ENCODE measurements at regions not wholly inside any gene's neighbourhood (a gene's known extent, or its start where the extent isn't known, plus 50 kb on each side); places are given as distances from the start of the nearest gene placed in this dataset.

- no peak overlapping the region for H3K27ac ChIP-seq
- no peak for DNase-seq (ENCODE audit: low read depth in 1 of 2, low spot score in 1 of 2)
- no peaks in the 10 kb centered on the region for H3K9me3 ChIP-seq (ENCODE audit: low read depth)
- H3K27me3 ChIP-seq: no peaks in the 10 kb centered on the region
- H3K4me3 ChIP-seq: no peak overlapping the region
- H3K4me1 ChIP-seq (ENCODE audit: low read depth): no peaks in the 10 kb centered on the region
- no peaks in the 10 kb centered on the region for H3K36me3 ChIP-seq
- TF ChIP-seq, protein P1, sequence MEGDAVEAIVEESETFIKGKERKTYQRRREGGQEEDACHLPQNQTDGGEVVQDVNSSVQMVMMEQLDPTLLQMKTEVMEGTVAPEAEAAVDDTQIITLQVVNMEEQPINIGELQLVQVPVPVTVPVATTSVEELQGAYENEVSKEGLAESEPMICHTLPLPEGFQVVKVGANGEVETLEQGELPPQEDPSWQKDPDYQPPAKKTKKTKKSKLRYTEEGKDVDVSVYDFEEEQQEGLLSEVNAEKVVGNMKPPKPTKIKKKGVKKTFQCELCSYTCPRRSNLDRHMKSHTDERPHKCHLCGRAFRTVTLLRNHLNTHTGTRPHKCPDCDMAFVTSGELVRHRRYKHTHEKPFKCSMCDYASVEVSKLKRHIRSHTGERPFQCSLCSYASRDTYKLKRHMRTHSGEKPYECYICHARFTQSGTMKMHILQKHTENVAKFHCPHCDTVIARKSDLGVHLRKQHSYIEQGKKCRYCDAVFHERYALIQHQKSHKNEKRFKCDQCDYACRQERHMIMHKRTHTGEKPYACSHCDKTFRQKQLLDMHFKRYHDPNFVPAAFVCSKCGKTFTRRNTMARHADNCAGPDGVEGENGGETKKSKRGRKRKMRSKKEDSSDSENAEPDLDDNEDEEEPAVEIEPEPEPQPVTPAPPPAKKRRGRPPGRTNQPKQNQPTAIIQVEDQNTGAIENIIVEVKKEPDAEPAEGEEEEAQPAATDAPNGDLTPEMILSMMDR (IDR thresholded peaks at IDR 0.05; ENCODE audit: low read depth, low read length): no peak
These were observed 422.8 kb downstream of the CBLN4 start for GRCh38 chr20:55582498-55582897.

GRCh38 chr20:55581519-55581918, 423.8 kb downstream of the CBLN4 start:
- DNase-seq (ENCODE audit: low read depth in 1 of 2, low spot score in 1 of 2): no peak
- no peak overlapping the region for H3K4me3 ChIP-seq
- no peaks in the 10 kb centered on the region for H3K36me3 ChIP-seq
- no peaks in the 10 kb centered on the region for H3K27me3 ChIP-seq
- no peaks in the 10 kb centered on the region for H3K9me3 ChIP-seq (ENCODE audit: low read depth)
- H3K4me1 ChIP-seq (ENCODE audit: low read depth): no peaks in the 10 kb centered on the region
- TF ChIP-seq, protein P1 (IDR thresholded peaks at IDR 0.05; ENCODE audit: low read depth, low read length): no peak
- H3K27ac ChIP-seq: no peak overlapping the region

DNA sequence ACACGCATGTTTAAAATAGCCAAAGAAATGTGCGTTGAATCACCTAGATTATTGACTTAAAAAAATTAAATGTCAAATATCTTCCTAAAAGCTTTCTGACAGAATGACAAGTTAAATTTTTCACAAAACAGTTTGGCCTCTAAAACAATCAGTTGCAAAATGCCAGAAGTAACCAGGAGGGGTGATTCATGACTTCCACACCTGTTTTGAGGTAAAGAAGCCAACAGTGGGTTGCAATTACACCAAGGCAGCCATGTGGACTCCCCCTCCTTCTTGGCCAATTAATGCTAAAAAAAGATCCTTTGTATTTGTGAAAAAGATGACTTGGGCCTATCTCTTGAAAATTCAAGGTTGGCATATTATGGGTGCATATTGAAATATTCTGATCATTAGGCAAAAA, 424.8 kb downstream of the CBLN4 start:
- Histone ChIP-seq H3K36me3 (no peaks in the 10 kb centered on the region), H3K4me3 (no peak overlapping the region), H3K27me3 (no peaks in the 10 kb centered on the region), H3K9me3 (ENCODE audit: low read depth) (no peaks in the 10 kb centered on the region), H3K27ac (no peak overlapping the region), H3K4me1 (ENCODE audit: low read depth) (no peaks in the 10 kb centered on the region)
- DNase-seq (ENCODE audit: low read depth in 1 of 2, low spot score in 1 of 2): no peak
- TF ChIP-seq, protein P1 (IDR thresholded peaks at IDR 0.05; ENCODE audit: low read depth, low read length): no peak

DNA sequence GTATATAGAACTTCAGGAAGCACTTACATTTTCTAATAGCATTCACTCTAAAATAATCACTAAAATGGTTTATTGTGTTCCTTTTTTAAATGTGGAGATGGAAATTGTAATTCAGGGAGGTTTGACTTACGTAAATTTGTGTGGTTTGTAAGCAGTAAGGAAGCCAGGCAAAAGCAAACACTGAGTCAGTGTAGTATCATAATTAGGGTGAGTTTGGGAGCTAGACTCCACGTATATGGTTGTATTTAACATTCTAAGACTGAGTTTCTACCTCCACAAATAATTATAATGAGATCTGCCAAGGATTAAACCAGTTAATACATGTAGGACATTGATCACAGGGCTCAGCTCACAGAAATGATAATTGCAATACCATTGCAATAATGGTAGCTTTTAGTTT, 425.5 kb downstream of the CBLN4 start:
- no peak overlapping the region for H3K4me3 ChIP-seq
- TF ChIP-seq, protein P1 (IDR thresholded peaks at IDR 0.05; ENCODE audit: low read depth, low read length): no peak
- H3K9me3 ChIP-seq (ENCODE audit: low read depth): no peaks in the 10 kb centered on the region
- no peaks in the 10 kb centered on the region for H3K27me3 ChIP-seq
- no peak overlapping the region for H3K27ac ChIP-seq
- no peaks in the 10 kb centered on the region for H3K4me1 ChIP-seq (ENCODE audit: low read depth)
- H3K36me3 ChIP-seq: no peaks in the 10 kb centered on the region
- DNase-seq (ENCODE audit: low read depth in 1 of 2, low spot score in 1 of 2): no peak

GRCh38 chr20:55576981-55577380, 428.3 kb downstream of the CBLN4 start:
- no peak overlapping the region for H3K27ac ChIP-seq
- no peak overlapping the region for H3K4me3 ChIP-seq
- TF ChIP-seq, protein P1 (IDR thresholded peaks at IDR 0.05; ENCODE audit: low read depth, low read length): no peak
- no peak for DNase-seq (ENCODE audit: low read depth in 1 of 2, low spot score in 1 of 2)
- H3K36me3 ChIP-seq: no peaks in the 10 kb centered on the region
- H3K9me3 ChIP-seq (ENCODE audit: low read depth): no peaks in the 10 kb centered on the region
- H3K4me1 ChIP-seq (ENCODE audit: low read depth): no peaks in the 10 kb centered on the region
- H3K27me3 ChIP-seq: no peaks in the 10 kb centered on the region

DNA sequence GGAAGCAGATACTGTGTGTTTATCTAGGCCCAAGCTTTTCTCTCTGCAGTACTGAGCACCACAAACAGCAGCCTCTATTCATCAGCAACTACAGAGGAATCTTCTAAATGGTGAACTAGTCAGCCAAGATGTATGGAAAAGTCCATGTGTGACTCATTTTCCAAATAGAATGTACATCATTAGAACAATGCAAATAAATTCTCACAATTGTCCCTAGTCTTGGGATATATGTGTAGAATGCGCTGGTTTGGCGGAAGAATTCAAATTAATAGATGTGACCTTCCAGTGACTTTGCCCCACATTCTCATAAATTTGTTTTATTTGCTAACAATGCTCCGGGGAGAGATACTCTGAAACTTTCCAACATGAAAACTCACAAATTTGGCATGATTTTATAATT, 436.2 kb downstream of the CBLN4 start:
- TF ChIP-seq, protein P1 (IDR thresholded peaks at IDR 0.05; ENCODE audit: low read depth, low read length): no peak
- Histone ChIP-seq H3K4me1 (ENCODE audit: low read depth) (no peaks in the 10 kb centered on the region), H3K9me3 (ENCODE audit: low read depth) (no peaks in the 10 kb centered on the region), H3K36me3 (no peaks in the 10 kb centered on the region), H3K4me3 (no peak overlapping the region), H3K27me3 (no peaks in the 10 kb centered on the region), H3K27ac (no peak overlapping the region)
- no peak for DNase-seq (ENCODE audit: low read depth in 1 of 2, low spot score in 1 of 2)
